Gastrocnemius medialis (tissue), 4 donors: ENCODE measurements at regions not wholly inside any gene's neighbourhood (a gene's known extent, or its start where the extent isn't known, plus 50 kb on each side); places are given as distances from the start of the nearest gene placed in this dataset.

ENCODE experiments used
- ATAC-seq, 2 donors: fragments of 150-250 bp; one replicate each; pipeline ENCODE4 v1.9.1; 2016
- DNase-seq, 2 donors: peaks; one replicate each; pipeline ENCODE4 v3.0.0-alpha.2; 2019
- H3K27ac ChIP-seq, 4 donors: fragments of 200-600 bp; sonication (generic); 1 replicate in 1 of 4; 2 replicates in 3 of 4; pipeline ENCODE4 v1.5.1; 2016 to 2018; ENCODE audit warnings: mild to moderate bottlenecking in 2 of 4, moderate library complexity in 1 of 4
- H3K27me3 ChIP-seq, 3 donors: fragments of 200-600 bp; sonication (generic) in 2 of 3; 1 replicate in 1 of 3; 2 replicates in 2 of 3; pipeline versions ENCODE4 v1.5.1 to v1.6.0; 2016 to 2019; ENCODE audit warnings: mild to moderate bottlenecking in 1 of 3, moderate library complexity in 1 of 3
- H3K36me3 ChIP-seq, 2 donors: fragments of 200-600 bp; sonication (generic) in 1 of 2; one replicate each; pipeline ENCODE4 v1.5.1; 2017 to 2018
- H3K4me1 ChIP-seq, 2 donors: fragments of 200-600 bp; sonication (generic) in 1 of 2; one replicate each; pipeline ENCODE4 v1.5.1; 2016 to 2017; ENCODE audit warnings: mild to moderate bottlenecking in 2 of 2
- H3K4me3 ChIP-seq, 4 donors: fragments of 200-600 bp; sonication (generic) in 3 of 4; 1 replicate in 1 of 4; 2 replicates in 3 of 4; pipeline ENCODE4 v1.5.1; 2016 to 2019; ENCODE audit warnings: mild to moderate bottlenecking in 2 of 4
- H3K9me3 ChIP-seq, 3 donors: fragments of 200-600 bp; sonication (generic) in 2 of 3; 1 replicate in 1 of 3; 2 replicates in 2 of 3; pipeline ENCODE4 v1.5.1; 2016 to 2019
- POLR2A ChIP-seq, 2 donors: fragments of 450-650 bp; IDR thresholded peaks; one replicate each; pipeline ENCODE4 v1.6.1; 2017; ENCODE audit warnings: antibody characterized with exemption in 2 of 2, mild to moderate bottlenecking in 2 of 2, moderate library complexity in 2 of 2
- in situ Hi-C, 4 donors: fragments of 200-750 bp; cut with MboI; loops; one replicate each; pipeline versions ENCODE4 v1.15.0 to v1.8.0; 2017; ENCODE audit warnings: low sequenced_read_pairs in 4 of 4
- intact Hi-C: fragments of 100-400 bp; cut with DNase I; formaldehyde crosslinking; loops from one replicate; pipeline ENCODE4 v1.15.1; 2023; ENCODE audit warnings: low total_unique reads
- TF ChIP-seq, protein P1 (sequence below), 5 experiments: fragments of 450-650 bp in 3 of 5; fragments of 200-600 bp in 2 of 5; sonication (generic) in 2 of 5; IDR thresholded peaks in 4 of 5; conservative IDR thresholded peaks in 1 of 5; 1 replicate in 4 of 5; 2 replicates in 1 of 5; pipeline ENCODE4 v1.5.1; 2016 to 2019; ENCODE audit warnings: antibody characterized with exemption in 5 of 5, mild to moderate bottlenecking in 3 of 5, moderate library complexity in 3 of 5

DNA sequence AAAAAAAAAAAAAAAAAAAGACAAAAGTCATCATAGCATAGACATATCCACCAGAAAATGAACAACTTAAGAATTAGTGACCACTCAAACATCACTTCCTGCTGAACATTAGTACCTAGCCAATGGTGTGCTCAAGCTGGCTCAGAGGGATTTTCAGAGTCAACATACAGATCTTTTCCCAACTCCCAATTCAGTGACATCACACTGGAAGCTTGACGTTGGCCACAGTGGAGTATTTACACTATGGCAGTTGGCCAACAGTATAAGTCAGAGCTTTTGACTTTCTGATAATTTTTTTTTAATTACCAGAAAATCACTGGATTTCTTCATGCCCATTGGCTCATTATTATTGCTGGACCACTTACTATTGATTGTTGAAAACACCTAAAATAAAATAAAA lies 383.5 kb downstream of the ARHGEF28 start:
- intact Hi-C loops (no loop called here), in situ Hi-C loops (no loop called here)
- Histone ChIP-seq H3K4me3 (no peak overlapping the region), H3K27me3 (no peaks in the 10 kb centered on the region), H3K9me3 (no peaks in the 10 kb centered on the region), H3K27ac (no peak overlapping the region), H3K36me3 (no peaks in the 10 kb centered on the region), H3K4me1 (no peaks in the 10 kb centered on the region)
- no peak for DNase-seq
- TF ChIP-seq, protein P1, sequence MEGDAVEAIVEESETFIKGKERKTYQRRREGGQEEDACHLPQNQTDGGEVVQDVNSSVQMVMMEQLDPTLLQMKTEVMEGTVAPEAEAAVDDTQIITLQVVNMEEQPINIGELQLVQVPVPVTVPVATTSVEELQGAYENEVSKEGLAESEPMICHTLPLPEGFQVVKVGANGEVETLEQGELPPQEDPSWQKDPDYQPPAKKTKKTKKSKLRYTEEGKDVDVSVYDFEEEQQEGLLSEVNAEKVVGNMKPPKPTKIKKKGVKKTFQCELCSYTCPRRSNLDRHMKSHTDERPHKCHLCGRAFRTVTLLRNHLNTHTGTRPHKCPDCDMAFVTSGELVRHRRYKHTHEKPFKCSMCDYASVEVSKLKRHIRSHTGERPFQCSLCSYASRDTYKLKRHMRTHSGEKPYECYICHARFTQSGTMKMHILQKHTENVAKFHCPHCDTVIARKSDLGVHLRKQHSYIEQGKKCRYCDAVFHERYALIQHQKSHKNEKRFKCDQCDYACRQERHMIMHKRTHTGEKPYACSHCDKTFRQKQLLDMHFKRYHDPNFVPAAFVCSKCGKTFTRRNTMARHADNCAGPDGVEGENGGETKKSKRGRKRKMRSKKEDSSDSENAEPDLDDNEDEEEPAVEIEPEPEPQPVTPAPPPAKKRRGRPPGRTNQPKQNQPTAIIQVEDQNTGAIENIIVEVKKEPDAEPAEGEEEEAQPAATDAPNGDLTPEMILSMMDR (IDR thresholded peaks at IDR 0.05 in 4 of 5, conservative IDR thresholded peaks at IDR 0.05 in 1 of 5): no peak
- no peak for TF ChIP-seq POLR2A (IDR thresholded peaks at IDR 0.05)
- no peak for ATAC-seq

DNA sequence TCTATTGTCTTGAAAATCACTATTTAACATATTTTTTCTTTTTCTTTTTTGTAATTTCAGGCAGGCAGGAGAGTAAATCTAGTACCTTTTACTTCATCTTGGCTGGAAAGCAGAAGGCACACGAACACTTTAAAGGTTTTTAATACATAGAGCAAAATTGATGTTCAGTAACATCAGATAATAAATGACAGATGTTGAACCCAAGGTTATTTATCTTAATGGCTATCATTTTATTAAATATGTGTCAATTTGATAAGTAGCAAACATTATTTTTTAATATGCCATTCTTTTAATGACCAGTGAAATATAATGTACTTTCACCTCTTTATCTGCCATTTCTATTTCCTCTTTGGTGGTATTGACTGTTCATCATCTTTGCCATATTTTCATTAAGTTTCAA lies 381.2 kb downstream of the ARHGEF28 start:
- in situ Hi-C loops (no loop called here), intact Hi-C loops (no loop called here)
- Histone ChIP-seq H3K4me1 (no peaks in the 10 kb centered on the region), H3K36me3 (no peaks in the 10 kb centered on the region), H3K4me3 (no peak overlapping the region), H3K9me3 (no peaks in the 10 kb centered on the region), H3K27ac (no peak overlapping the region), H3K27me3 (no peaks in the 10 kb centered on the region)
- TF ChIP-seq, protein P1 (IDR thresholded peaks at IDR 0.05 in 4 of 5, conservative IDR thresholded peaks at IDR 0.05 in 1 of 5): no peak
- no peak for TF ChIP-seq POLR2A (IDR thresholded peaks at IDR 0.05)
- ATAC-seq: no peak
- DNase-seq: no peak

DNA sequence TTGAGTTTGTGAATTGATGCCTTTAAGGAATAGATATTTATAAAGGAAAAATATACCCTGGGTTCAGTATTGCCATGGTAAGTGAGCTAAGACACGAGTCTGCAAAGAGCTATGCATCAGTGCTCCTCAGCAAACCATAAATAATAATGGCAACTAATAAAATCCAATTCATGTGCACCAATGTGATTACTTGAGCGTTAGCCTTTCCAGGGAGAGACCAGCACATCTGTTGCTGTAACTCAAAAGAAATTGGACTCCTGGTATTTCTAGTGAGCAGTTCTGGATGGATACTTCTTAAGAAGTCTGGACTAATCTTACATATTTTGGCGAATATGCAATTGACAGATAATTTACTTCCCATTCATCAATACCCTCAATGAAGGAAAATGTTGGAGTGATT lies 373.3 kb downstream of the ARHGEF28 start:
- in situ Hi-C loops (no loop called here), intact Hi-C loops (no loop called here)
- TF ChIP-seq, protein P1 (IDR thresholded peaks at IDR 0.05 in 4 of 5, conservative IDR thresholded peaks at IDR 0.05 in 1 of 5): no peak
- TF ChIP-seq POLR2A (IDR thresholded peaks at IDR 0.05): no peak
- no peaks in the 10 kb centered on the region for H3K36me3 ChIP-seq
- ATAC-seq: no peak
- no peak overlapping the region for H3K27ac ChIP-seq
- no peak for DNase-seq
- H3K27me3 ChIP-seq: no peaks in the 10 kb centered on the region
- H3K4me1 ChIP-seq: peaks cover 0 to 4% of the 10 kb centered on the region in 2 donors
- H3K4me3 ChIP-seq: no peak overlapping the region
- no peaks in the 10 kb centered on the region for H3K9me3 ChIP-seq

DNA sequence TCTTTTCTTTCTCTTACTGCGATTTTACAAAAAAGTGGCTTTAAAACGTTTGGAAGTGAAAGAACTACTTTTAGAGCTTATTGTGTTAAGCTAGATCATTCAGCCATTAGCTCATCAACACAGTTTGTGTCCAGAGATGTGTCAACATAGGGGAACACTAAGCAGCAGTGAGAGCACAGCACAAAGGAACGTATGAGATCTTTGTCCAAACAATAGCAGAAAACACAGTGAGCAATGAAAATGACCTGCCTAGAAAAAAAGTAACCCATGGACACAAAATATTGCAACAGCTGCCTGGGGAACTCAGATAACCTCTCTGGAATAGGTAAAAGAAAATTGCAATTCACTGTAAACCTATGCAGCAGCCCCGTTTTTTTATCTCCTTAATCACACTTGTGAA lies 372.5 kb downstream of the ARHGEF28 start:
- intact Hi-C loops: no loop called here
- Histone ChIP-seq H3K36me3 (no peaks in the 10 kb centered on the region), H3K27ac (no peak overlapping the region), H3K4me1 (peaks cover 0 to 4% of the 10 kb centered on the region in 2 donors), H3K9me3 (no peaks in the 10 kb centered on the region), H3K4me3 (no peak overlapping the region), H3K27me3 (no peaks in the 10 kb centered on the region)
- no peak for TF ChIP-seq POLR2A (IDR thresholded peaks at IDR 0.05)
- TF ChIP-seq, protein P1 (IDR thresholded peaks at IDR 0.05 in 4 of 5, conservative IDR thresholded peaks at IDR 0.05 in 1 of 5): no peak
- ATAC-seq: no peak
- in situ Hi-C loops: no loop called here
- DNase-seq: no peak

DNA sequence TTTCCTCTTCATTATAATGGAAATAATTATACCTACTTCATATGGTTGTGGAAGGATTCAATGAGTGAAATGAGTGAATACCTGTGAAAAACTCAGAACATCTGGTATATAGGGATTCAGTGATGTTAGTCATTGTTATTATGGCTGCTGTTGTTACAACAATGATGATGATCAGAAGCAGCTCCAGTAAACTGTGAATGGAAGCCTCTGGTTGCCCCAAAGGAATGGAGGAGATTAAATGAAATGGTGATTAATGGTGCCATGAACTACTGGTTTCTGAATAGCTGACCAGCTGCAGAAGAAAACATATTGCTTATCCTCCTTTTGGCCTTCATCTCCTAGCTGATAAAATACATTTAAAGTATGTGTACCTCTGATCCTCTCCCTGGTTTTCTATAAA lies 372.0 kb downstream of the ARHGEF28 start:
- H3K9me3 ChIP-seq: no peaks in the 10 kb centered on the region
- peaks cover 0 to 4% of the 10 kb centered on the region in 2 donors for H3K4me1 ChIP-seq
- in situ Hi-C loops (no loop called here), intact Hi-C loops (no loop called here)
- H3K36me3 ChIP-seq: no peaks in the 10 kb centered on the region
- no peak overlapping the region for H3K27ac ChIP-seq
- no peaks in the 10 kb centered on the region for H3K27me3 ChIP-seq
- DNase-seq (no peak), ATAC-seq (no peak)
- H3K4me3 ChIP-seq: no peak overlapping the region
- TF ChIP-seq POLR2A (IDR thresholded peaks at IDR 0.05): no peak
- TF ChIP-seq, protein P1 (IDR thresholded peaks at IDR 0.05 in 4 of 5, conservative IDR thresholded peaks at IDR 0.05 in 1 of 5): no peak
